HG03378 (cell line): ENCODE measurements at regions not wholly inside any gene's neighbourhood (a gene's known extent, or its start where the extent isn't known, plus 50 kb on each side); places are given as distances from the start of the nearest gene placed in this dataset.
"Not testable (repeated sequence)": the region's sequence is repeated elsewhere in the genome, so short reads cannot be mapped to it uniquely, and the experiment has no call there.

Experiments
- ATAC-seq: cut with Tn5 transposase; IDR thresholded peaks from one replicate; pipeline ENCODE4 v1.9.1; 2021; ENCODE audit warnings: mild to moderate bottlenecking, moderate library complexity; ENCODE audit not compliant: unreplicated experiment

DNA sequence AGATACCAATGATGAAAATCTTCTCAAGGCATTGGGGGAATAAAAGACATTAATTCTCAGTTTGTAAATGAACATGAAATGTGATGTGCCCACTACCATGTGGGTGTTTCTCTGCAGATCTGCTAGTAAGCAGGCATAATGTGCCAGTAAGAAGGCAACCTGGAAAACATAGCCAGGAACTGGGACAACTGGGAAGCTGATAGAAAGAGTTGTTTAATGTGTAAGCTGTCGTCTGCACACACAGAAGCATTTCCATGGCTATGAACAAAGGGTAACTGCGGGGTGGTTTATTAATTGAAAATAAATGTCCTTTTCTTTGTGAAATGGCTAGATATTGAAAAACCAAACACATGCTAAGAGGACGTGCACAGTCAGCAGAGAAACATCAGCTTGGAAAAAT, 52.0 kb downstream of the ZC3H11B start:
- no peak for ATAC-seq

DNA sequence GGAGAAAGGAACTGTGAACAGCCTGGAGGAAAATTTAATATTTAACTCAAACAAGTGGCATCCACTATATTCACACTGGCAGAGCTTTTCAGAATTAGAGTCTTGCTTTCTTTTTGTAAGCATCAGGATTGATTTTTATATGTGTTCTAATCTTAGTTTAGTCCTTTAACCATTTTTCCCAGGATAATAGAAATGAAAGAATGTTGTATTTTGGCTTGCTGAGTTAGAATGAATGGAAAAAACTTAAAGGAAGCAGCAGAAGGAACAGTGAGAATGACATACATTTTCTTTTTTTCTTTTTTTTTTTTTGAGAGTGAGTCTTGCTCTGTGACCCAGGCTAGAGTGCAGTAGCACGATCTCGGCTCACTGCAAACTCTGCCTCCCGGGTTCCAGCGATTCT, 53.0 kb downstream of the ZC3H11B start:
- ATAC-seq, result no peak

DNA sequence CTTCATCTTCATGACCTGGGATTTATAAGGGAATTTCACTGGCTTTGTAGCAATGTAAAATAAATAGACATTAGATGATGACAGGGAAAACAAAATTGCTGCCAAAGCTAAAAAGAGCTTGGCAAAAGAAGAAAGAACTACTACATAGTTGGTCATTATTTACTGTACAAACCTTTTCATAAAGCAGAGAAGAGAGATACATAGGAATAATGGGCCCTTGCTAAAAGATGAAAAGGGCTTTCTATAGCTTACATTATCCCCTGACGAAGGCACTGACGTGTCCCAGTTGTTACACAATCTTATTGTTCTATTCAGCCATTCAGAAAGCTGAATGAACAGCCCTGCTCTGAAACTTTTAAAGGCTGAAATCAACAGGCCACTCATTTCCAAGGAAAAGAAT, 57.1 kb downstream of the ZC3H11B start:
- no peak for ATAC-seq

DNA sequence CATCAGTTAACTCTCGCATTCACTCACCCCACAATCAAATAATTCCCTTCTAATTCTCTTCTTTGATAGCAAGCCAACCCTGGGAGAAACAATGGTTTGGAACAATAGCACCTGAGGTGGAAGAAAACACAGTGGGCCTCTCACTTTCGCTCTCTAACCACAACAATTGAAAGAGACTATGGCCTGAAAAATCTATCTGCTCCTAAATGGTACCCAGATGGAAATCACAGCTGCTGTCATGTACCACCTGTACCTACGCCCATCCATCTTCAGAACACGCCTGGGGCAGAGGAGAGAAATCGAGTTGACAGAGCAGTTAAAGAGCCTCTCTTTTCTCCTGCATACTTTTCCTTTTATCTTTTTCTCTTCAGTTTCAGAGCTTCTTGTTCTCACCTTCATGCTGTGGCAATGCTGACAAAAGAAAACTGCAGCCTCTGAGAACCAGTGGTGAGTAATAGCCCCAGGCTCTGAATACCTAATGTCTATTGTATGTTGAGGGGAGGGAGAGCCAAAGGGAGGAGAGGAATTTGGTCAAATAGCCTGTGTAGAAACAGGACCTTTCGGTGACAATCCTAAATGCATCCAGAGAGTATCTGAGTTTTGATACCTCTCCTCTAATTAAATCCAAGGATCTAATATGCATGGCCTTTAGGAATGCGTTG, 57.7 kb downstream of the ZC3H11B start:
- no peak for ATAC-seq

DNA sequence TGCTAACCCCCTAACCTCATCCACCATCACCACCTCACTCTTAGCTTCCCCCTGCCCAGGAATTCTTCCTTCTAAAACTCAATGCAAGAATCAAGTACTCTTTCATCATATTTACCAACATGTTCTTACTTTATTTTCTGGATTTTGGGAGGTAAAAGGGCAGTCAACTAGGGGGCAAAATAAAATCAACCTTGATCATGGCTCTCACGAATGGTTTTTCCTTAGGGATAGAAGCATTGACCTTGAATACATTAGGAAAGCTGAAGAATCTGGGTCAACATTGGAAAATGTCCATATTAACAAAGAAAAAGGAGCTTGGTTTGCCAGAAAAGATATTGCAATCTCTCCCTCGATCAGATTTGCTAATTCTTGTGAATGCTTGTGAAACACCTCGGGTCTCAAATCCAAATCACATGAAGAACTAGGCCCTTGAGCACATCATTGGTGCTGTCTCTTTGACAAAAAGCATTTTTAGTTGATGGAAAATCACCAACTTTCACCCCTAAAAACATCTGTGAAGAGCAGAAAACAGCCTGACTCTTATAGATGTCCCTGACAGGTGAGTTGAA, 58.9 kb downstream of the ZC3H11B start:
- ATAC-seq, result no peak

DNA sequence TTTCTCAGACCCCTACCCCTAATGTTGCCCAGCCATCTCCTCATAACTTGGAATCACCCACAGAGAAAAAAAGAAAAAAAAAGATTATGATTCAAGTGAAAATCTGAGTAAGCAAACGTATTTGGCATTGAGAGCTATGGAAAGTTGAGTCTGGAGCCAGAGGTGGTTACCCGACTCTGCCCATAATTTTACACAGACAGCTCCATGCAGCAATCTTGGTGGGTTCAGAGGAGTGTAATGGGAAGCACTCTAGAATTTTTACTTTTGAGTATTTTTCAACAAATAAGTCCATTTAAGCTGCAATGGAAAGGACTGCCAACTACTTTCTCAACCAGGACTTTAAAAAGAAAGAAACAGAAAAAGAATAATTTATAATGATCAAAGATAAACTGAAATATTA, 62.7 kb downstream of the ZC3H11B start:
- no peak for ATAC-seq

DNA sequence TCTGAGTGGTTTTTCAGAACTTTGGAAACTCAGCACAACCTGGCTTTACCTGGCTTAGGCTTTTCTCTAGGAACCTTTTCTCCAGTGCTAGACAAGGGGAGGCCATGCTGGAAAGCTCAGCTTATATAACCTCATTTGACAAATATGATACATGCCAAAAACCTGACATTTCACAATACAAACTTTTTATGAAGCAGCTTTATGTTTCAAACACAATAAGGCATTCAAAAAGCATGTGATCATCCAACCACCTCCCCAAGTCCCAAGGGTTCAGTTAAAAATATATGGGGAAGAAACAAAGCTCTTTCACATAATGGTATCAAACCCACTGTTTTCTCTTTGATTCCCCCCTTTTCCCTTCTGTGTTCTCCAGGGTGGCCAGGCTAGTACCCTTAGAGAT, 63.7 kb downstream of the ZC3H11B start:
- ATAC-seq, result no peak

DNA sequence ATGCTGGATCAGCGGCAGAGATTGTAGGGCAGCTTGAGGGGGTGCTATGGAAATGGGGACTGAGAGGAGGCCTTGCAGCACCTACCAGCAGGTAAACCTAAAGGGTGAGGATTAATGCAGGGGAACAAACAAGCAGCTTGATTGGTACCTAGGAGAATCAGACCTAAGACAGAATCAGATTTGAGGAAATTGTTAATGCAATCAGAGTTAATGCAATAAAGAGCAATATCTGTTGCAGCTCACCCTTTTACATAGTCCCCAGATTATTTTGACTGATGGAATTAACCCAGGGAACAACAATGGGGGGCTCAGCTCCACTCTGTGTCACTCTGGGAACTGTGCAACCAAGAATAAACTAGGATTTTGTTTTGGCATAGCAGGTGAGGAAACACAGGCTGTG, 64.5 kb downstream of the ZC3H11B start:
- ATAC-seq, result no peak

DNA sequence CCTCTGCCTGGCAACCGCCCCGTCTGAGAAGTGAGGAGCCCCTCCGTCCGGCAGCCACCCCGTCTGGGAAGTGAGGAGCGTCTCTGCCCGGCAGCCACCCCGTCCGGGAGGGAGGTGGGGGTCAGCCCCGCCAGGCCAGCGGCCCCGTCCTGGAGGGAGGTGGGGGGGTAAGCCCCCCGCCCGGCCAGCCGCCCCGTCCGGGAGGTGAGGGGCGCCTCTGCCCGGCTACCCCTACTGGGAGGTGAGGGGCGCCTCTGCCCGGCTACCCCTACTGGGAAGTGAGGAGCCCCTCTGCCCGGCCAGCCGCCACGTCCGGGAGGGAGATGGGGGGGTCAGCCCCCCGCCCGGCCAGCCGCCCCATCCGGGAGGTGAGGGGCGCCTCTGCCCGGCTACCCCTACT, 67.1 kb downstream of the ZC3H11B start:
- not testable (repeated sequence) for ATAC-seq

DNA sequence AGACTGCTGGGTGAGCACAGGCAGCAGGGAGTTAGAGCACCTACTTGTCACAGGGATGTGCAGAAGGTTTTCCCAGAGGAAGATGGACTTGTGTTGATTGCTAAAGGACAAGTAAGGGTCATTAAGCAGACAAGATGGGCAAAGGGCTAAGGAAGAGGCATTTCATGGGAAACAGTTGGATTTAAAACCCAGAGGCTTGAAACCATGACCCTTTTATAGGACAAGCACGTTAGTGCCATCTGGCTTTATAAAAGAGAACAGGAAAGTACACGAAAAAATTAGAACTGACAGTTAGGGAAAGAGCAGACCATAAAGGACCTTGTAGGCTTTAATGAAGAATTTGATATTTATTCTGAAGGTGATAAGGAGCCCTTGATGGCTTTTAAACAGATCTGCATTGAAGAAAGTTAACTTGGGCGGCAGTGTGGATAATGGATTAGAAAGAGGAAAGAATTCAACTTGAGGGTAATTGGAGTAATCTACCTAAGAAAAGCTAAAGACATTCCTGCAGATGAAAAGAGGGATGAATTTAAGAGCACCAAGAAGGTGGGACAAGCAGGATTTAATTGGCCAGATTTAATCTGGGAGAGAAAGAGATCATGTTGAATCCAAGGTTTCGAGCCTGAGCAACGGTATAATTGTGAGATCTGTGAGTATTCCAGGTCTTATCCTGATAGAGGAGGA, 68.6 kb downstream of the ZC3H11B start:
- ATAC-seq, result no peak

DNA sequence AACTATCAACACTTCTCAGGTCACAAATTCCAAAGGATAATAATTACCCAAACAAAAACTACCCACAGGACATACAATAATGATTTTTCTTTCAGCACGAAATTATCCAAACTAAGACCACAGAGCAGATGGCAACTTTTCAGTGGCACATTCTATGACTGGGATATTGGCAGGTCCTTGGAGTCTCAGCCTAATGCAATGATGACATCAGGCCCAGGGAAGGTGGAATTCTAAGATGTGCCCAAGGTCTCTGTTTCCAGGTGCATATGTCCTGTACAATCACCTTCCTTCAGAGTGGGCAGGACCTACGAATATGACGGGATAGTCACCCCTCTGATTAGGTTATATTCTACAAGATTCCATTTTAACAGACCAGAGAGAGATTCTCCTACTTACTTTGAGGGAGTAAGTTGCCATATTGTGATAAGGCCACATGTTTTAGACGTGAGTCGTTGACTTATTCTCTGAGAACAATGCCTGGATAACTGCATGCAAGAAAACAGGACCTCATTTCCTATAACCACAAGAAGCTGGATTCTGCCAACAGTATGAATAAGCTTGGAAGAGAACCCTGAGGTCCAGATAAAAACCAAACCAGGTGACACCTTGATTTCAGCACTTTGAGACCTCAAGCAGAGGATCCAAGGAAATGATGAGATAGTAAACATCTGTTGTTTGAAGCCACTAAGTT, 69.9 kb downstream of the ZC3H11B start:
- no peak for ATAC-seq

DNA sequence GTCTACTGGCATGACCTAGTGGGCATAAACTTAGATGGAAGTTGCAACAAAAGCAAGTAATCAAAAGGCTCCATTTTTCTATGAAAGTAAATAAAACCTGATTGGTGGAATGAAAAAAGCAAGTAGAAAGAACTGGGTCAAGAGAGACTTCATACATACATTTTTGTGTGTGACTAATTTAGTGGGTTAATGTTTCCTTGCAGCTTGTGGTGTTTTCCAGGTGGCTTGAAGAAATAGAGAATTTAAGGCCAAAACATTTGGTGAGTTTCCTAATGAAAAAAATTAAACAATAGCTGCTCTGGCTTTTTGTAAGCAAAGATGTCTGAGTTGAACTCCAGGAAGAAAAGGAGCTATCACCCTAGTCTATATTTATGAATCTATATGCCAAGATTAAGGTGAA, 71.0 kb downstream of the ZC3H11B start:
- ATAC-seq, result no peak

DNA sequence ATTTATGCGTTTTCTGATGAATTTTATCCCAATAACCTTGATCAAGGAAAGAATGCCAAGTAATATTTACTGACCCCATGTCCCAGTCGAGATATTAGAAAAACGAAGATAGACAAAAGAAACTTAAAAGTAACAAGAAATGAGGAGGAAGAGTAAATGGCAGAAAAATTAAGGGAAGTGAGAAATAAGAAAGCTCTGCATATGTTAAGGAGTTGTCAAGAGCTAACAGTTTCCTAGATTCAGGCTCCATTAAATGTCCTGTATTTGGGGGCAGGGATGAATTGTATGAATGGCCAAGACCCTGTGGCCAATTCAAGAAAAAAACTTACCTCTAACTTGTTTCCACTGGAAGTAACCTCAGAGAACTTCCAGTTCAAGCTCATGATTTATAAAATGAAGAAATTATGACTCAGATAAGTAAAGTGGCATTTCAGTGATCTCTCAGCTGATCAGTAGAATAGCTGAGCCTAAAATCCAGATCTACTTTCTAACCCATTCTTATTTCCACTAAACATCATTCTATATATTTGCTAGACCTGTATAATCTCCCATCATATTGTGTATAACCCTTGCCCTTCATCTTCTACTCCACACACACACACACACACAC, 73.2 kb downstream of the ZC3H11B start:
- no peak for ATAC-seq

DNA sequence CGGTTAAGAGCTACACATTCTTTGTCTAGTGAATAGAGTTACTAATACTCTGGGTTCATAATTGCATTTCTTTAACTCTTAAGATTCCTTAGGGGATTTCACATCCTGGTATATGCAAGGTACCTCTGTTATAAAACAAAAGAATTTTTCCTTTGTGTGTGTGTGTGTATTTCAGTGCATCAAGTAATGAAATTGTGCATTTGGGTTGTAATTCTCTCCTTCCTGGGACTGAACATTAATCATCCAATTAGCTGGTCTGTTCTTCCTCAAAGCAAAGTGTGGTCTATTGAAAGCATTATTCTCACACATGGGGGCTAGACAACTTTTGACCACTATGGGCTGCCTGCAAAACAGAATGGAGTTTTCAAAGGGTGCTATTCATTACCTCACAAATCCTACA, 74.0 kb downstream of the ZC3H11B start:
- ATAC-seq, result no peak

DNA sequence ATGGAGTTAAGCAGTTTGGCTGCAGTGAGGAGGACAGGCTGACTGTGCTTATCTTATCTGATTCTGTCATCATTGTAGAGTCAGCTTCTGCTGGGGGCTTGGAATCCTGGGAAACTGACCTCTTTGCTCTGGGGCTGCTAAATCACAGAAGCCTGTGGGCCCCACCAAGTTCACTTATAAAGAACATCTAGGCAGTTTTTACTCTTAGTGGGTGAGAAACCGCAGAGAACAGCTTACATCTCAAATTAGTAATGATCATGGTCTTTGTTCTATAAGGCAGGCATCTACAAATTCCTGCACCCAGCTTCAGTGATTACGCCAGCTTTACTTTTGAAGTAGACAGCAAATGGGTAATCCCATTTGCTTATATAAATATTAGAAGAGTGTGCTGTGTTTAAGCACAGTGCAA, 75.7 kb downstream of the ZC3H11B start:
- no peak for ATAC-seq

DNA sequence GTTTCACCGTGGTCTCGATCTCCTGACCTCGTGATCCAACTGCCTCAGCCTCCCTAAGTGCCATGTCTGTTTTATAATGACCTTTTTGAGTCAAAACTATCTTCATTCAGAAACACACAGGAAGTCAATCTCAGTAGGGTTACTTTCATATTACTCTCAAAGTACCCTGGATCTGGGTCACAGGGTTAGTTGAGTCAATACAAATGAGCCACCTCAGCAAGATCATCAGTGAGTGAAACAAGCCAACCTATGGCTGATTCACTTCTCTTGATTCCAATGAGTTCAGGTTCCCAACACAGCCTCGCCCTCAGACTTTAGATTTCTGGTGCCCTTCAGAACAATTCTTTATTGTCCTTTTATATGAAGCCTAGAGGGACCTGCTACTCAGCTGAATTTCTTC, 76.9 kb downstream of the ZC3H11B start:
- ATAC-seq, result no peak

DNA sequence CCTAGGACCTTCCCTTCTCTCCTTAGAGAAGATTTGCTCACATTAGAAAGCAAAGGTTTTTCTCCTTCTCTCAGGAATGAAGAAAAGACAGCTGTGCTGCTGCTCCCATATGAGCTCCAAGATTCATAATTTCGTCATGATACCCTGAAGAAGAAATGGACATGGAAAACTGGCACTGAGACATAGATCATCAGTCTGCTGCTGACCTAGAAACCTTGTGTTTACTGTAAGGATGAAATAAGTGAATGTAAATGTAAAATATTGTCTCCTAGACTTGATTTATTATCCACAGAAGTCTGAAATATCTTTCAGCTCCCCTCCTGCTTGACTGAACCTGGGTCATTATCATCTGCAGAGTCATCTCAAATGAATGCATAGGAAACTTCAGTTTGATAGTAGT, 77.9 kb downstream of the ZC3H11B start:
- ATAC-seq, result no peak

DNA sequence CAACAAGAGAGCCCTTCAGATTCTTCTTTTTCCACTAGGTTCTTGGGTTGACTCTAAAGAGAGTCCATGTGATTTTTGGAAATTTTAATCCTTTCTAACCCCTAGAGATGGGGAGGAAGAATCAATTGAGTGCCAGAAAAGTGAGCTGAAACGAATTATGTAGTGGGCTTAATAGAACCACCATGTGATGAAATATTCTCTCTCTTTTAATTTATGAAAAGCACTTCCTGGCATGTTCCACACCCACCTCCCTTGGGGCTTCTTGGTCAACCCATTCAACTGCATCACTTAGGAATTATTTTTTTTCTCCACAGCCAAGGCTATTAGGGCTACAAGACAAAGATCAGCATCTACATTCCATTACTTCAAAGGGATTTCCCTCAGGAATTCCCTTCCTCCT, 79.6 kb downstream of the ZC3H11B start:
- ATAC-seq, result no peak

DNA sequence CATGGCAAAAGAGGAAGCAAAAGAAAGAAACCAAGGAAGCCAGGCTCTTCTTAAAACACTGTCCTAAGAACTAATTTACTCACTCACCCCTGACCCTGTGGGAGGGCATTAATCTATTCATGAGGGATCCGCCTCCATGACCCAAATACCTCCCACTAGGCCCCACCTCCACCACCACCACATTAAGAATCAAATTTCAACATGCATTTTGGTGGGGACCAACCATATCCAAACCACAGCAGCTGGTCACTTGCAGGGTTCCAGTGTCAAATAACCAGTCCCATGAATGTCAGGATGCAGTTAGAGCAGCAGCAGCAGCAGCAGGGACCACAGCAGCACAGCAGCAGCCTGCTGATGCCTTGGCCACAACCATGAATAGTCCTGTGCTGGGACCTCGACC, 83.8 kb downstream of the ZC3H11B start:
- no peak for ATAC-seq

DNA sequence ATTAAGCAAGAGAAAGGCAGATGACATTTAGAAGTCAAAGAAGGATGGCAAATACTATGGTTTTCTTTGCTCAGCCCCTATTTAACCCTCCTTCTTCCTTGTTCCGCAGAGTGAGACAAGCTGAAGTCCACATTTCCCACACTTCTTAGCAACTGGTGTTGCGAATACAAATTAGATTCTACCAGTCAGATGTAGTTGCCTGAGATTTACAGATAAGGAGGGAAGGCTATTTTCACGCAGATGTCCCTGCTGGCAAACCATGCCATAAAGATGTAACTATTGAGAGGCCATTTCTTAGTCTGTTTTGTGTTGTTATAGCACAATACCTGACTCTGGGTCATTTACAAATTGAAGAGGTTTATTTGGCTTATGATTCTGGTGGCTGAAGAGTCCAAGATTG, 84.3 kb downstream of the ZC3H11B start:
- no peak for ATAC-seq

DNA sequence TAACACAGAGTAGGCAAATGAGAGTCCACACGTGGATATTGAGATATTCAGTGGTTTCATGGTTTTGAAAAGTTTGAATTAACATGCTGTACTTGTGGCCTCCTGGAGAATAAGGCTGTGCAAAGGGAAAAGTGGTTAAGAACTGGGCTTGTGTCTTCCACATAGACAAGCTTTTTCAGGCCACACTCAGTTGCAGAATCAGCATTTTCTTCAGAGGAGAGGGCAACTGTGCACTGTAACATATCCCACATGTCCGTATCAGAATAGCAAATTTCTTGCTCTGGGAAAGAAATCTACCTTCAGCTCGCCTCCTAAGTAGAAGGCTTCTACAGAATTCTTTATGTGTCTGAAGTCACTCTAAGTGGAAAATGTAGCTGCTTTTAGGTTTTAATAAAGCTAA, 84.9 kb downstream of the ZC3H11B start:
- no peak for ATAC-seq

DNA sequence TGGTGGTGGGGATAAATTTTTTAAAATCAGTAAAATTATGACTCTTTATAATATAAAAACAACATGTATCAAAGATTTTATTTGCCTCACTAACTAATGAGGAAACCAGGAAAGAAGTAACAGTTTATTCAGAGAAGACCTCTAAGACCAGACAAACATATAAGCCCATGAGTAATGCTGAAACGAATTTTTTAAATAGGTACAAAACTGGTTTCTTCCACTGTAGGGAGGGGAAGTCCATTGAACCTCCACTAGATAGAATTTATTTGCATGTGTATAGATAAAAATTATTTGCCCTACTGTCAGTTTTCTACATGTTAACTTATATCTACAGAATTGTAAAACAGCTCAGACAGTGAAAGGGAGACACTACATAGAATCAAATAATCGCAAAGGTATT, 86.8 kb downstream of the ZC3H11B start:
- ATAC-seq, result no peak
